Transverse colon (tissue), 4 donors: ENCODE measurements at regions not wholly inside any gene's neighbourhood (a gene's known extent, or its start where the extent isn't known, plus 50 kb on each side); places are given as distances from the start of the nearest gene placed in this dataset.

Experiments used
- DNase-seq: peaks from one replicate; pipeline ENCODE4 v3.0.0-alpha.2; 2019
- H3K27ac ChIP-seq, 4 donors: fragments of 200-600 bp; sonication (generic); 2 replicates each; pipeline ENCODE4 v1.5.1; 2016 to 2018; ENCODE audit warnings: inconsistent platforms in 4 of 4
- H3K27me3 ChIP-seq: fragments of 200-600 bp; sonication (generic); 2 replicates; pipeline ENCODE4 v1.5.1; 2017; ENCODE audit warnings: inconsistent platforms
- H3K36me3 ChIP-seq, 4 donors: fragments of 200-600 bp; sonication (generic); 2 replicates each; pipeline ENCODE4 v1.5.1; 2017 to 2019; ENCODE audit warnings: inconsistent platforms in 4 of 4
- H3K4me1 ChIP-seq, 4 donors: fragments of 200-600 bp; sonication (generic); 2 replicates each; pipeline ENCODE4 v1.5.1; 2017 to 2020; ENCODE audit warnings: inconsistent platforms in 4 of 4
- H3K4me3 ChIP-seq, 4 donors: fragments of 200-600 bp; sonication (generic); 1 replicate in 1 of 4; 2 replicates in 3 of 4; pipeline versions ENCODE4 v1.5.1 to v1.6.1; 2017 to 2019; ENCODE audit warnings: inconsistent platforms in 4 of 4
- H3K9me3 ChIP-seq, 2 donors: fragments of 200-600 bp; sonication (generic); 2 replicates each; pipeline ENCODE4 v1.5.1; 2017 to 2019; ENCODE audit warnings: inconsistent platforms in 2 of 2
- CTCF ChIP-seq, 5 experiments: fragments of 200-600 bp in 3 of 5; fragments of 450-650 bp in 2 of 5; sonication (generic) in 3 of 5; IDR thresholded peaks; 1 replicate in 2 of 5; 2 replicates in 3 of 5; pipeline ENCODE4 v1.5.1; 2016 to 2017; ENCODE audit warnings: antibody characterized with exemption in 5 of 5, inconsistent platforms in 3 of 5, mild to moderate bottlenecking in 2 of 5, moderate library complexity in 1 of 5
- EP300 ChIP-seq: sonication (generic); formaldehyde crosslinking; IDR thresholded peaks from one replicate; pipeline ENCODE4 v1.6.1; 2017; ENCODE audit warnings: antibody characterized with exemption, low read depth
- POLR2A ChIP-seq: fragments of 450-650 bp; IDR thresholded peaks from one replicate; pipeline ENCODE4 v1.6.1; 2016; ENCODE audit warnings: antibody characterized with exemption, mild to moderate bottlenecking, moderate library complexity
- POLR2AphosphoS5 ChIP-seq, 3 donors: sonication (generic); formaldehyde crosslinking; IDR thresholded peaks; one replicate each; pipeline ENCODE4 v1.6.1; 2016; ENCODE audit warnings: antibody characterized with exemption in 3 of 3
- WGBS, 2 donors: methylation state at CpG; one replicate each; pipeline ENCODE4 v1.1.5; 2018; ENCODE audit warnings: low coverage in 1 of 2; 5-methylcytosine and 5-hydroxymethylcytosine counted together
- in situ Hi-C, 4 donors: fragments of 200-750 bp; cut with MboI; loops; one replicate each; pipeline versions ENCODE4 v1.15.0 to v1.15.1; 2017; ENCODE audit warnings: low sequenced_read_pairs in 3 of 4, low pct_ligation_motif_present in 1 of 4, low pct_unique_long_range_greater_than_20kb in 1 of 4
- intact Hi-C: fragments of 100-400 bp; cut with DNase I; formaldehyde crosslinking; loops from one replicate; pipeline ENCODE4 v1.15.1; 2023; ENCODE audit warnings: low total_unique reads

DNA sequence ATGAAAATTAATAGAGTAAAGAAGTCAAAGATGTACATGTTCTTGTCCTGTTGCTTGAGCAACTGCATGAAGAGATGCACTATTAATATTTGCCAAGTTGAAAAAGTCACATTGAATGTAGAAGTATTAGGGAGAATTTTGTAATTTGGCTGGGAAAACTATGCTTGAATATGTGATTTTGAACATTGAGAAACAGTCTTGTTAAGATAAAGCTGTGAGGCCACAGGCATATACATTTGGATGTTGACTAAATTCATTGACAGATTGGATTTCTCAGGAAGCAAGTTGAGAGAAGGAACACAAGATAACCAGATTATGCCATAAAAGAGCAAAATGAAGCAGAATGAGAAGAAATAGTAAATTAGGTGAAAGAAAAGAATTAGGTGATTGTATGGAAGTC lies 1777.5 kb upstream of the PCDH7 start:
- H3K4me1 ChIP-seq: no peaks in the 10 kb centered on the region
- no peak for DNase-seq
- TF ChIP-seq POLR2A (no peak), CTCF (IDR thresholded peaks at IDR 0.05) (no peak), POLR2AphosphoS5 (IDR thresholded peaks at IDR 0.05) (no peak), EP300 (no peak)
- H3K36me3 ChIP-seq: no peaks in the 10 kb centered on the region
- H3K27me3 ChIP-seq: no peaks in the 10 kb centered on the region
- intact Hi-C loops (no loop called here), in situ Hi-C loops (no loop called here)
- no peak overlapping the region for H3K4me3 ChIP-seq
- H3K27ac ChIP-seq: no peak overlapping the region
- peaks cover 0 to 4% of the 10 kb centered on the region in 2 donors for H3K9me3 ChIP-seq

GRCh38 chr4:28947374-28947773 lies 1772.8 kb upstream of the PCDH7 start:
- intact Hi-C loops (no loop called here), in situ Hi-C loops (no loop called here)
- no peaks in the 10 kb centered on the region for H3K4me1 ChIP-seq
- no peaks in the 10 kb centered on the region for H3K36me3 ChIP-seq
- no peak overlapping the region for H3K27ac ChIP-seq
- TF ChIP-seq CTCF (IDR thresholded peaks at IDR 0.05): no peak
- no peak for TF ChIP-seq POLR2A
- no peak for TF ChIP-seq POLR2AphosphoS5 (IDR thresholded peaks at IDR 0.05)
- no peak for TF ChIP-seq EP300
- H3K27me3 ChIP-seq: no peaks in the 10 kb centered on the region
- 40 to 53% methylated on average over 1 of the region's 1 CpG for WGBS, 2 donors
- peaks cover 0 to 4% of the 10 kb centered on the region in 2 donors for H3K9me3 ChIP-seq
- H3K4me3 ChIP-seq: no peak overlapping the region
- no peak for DNase-seq

- intact Hi-C loops (no loop called here), in situ Hi-C loops (no loop called here)
- H3K4me1 ChIP-seq: no peaks in the 10 kb centered on the region
- TF ChIP-seq POLR2AphosphoS5 (IDR thresholded peaks at IDR 0.05): no peak
- TF ChIP-seq EP300: no peak
- no peak for TF ChIP-seq CTCF (IDR thresholded peaks at IDR 0.05)
- no peak for TF ChIP-seq POLR2A
- no peak overlapping the region for H3K27ac ChIP-seq
- H3K4me3 ChIP-seq: no peak overlapping the region
- DNase-seq: no peak
- 50 to 60% methylated on average over 2 of the region's 2 CpGs for whole genome bisulfite sequencing, 2 donors
- H3K36me3 ChIP-seq: no peaks in the 10 kb centered on the region
- no peaks in the 10 kb centered on the region for H3K27me3 ChIP-seq
- H3K9me3 ChIP-seq: peaks cover 0 to 4% of the 10 kb centered on the region in 2 donors
These were observed 1771.7 kb upstream of the PCDH7 start for GRCh38 chr4:28948501-28948900.

DNA sequence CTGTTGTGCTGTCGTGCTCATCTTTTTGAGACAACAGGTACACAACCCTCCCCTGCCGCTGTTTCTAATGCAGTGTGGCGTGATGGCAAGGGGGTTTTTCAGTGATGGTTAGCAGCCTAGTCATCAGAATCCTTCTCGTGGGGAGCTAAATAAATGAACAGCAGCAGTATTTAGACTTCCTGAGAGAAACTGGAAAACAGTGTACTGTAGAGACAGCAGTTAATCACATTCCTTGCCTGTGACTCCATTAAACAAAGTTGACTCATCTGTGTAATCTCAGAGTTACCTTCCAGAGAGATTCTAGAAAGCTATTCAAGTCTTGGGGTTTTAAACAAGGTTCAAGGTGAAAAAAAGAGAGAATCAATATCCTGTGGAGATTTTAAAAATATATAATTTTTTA lies 1753.2 kb upstream of the PCDH7 start:
- no peak for DNase-seq
- no peaks in the 10 kb centered on the region for H3K4me1 ChIP-seq
- in situ Hi-C loops (no loop called here), intact Hi-C loops (no loop called here)
- no peaks in the 10 kb centered on the region for H3K9me3 ChIP-seq
- no peaks in the 10 kb centered on the region for H3K27me3 ChIP-seq
- 41 to 53% methylated on average over 3 to 4 of the region's 4 CpGs for WGBS, 2 donors
- H3K36me3 ChIP-seq: no peaks in the 10 kb centered on the region
- no peak overlapping the region for H3K27ac ChIP-seq
- H3K4me3 ChIP-seq: no peak overlapping the region
- TF ChIP-seq POLR2AphosphoS5 (IDR thresholded peaks at IDR 0.05): no peak
- TF ChIP-seq POLR2A: no peak
- TF ChIP-seq EP300: no peak
- TF ChIP-seq CTCF (IDR thresholded peaks at IDR 0.05): no peak
